ENCODE measurements at regions not wholly inside any gene's neighbourhood (a gene's known extent, or its start where the extent isn't known, plus 50 kb on each side); places are given as distances from the start of the nearest gene placed in this dataset.

GRCh38 chr12:67594888-67595287 is 53.7 kb upstream of the DYRK2 start:
- H3K4me3 ChIP-seq (ENCODE audit: low read depth, low read length, poor library complexity, severe bottlenecking): no peak overlapping the region
- TF ChIP-seq EZH2 (IDR thresholded peaks at IDR 0.05; ENCODE audit: borderline replicate concordance, low read length) (no peak), CTCF (IDR thresholded peaks at IDR 0.05; ENCODE audit: low read length) (no peak)
- no peaks in the 10 kb centered on the region for H3K36me3 ChIP-seq (ENCODE audit: insufficient read depth, low read length)
- H4K20me1 ChIP-seq (ENCODE audit: insufficient read depth, low read length): no peaks in the 10 kb centered on the region
- H2AFZ ChIP-seq (ENCODE audit: low read length): no peak overlapping the region
- no peak overlapping the region for H3K9ac ChIP-seq (ENCODE audit: low read length)
- no peaks in the 10 kb centered on the region for H3F3A ChIP-seq (ENCODE audit: insufficient read depth, low read length)
- no peak overlapping the region for H3K27ac ChIP-seq (ENCODE audit: low read depth, low read length, poor library complexity, severe bottlenecking)
- no peaks in the 10 kb centered on the region for H3K9me2 ChIP-seq (ENCODE audit: low read depth, low read length)
- H3K4me2 ChIP-seq (ENCODE audit: low read length): no peak overlapping the region
- H3K79me2 ChIP-seq (ENCODE audit: insufficient read depth, low read length): no peaks in the 10 kb centered on the region
- H3K27me3 ChIP-seq (ENCODE audit: insufficient read depth, low read length): no peaks in the 10 kb centered on the region
- no peaks in the 10 kb centered on the region for H3K4me1 ChIP-seq (ENCODE audit: insufficient read depth, low read length, severe bottlenecking)
- H3K9me3 ChIP-seq (ENCODE audit: low read length): no peaks in the 10 kb centered on the region

GRCh38 chr12:67595365-67595764 is 53.2 kb upstream of the DYRK2 start:
- no peaks in the 10 kb centered on the region for H3K79me2 ChIP-seq (ENCODE audit: insufficient read depth, low read length)
- no peak for TF ChIP-seq EZH2 (IDR thresholded peaks at IDR 0.05; ENCODE audit: borderline replicate concordance, low read length)
- TF ChIP-seq CTCF (IDR thresholded peaks at IDR 0.05; ENCODE audit: low read length): no peak
- no peak overlapping the region for H3K9ac ChIP-seq (ENCODE audit: low read length)
- no peaks in the 10 kb centered on the region for H3K4me1 ChIP-seq (ENCODE audit: insufficient read depth, low read length, severe bottlenecking)
- no peaks in the 10 kb centered on the region for H4K20me1 ChIP-seq (ENCODE audit: insufficient read depth, low read length)
- H3F3A ChIP-seq (ENCODE audit: insufficient read depth, low read length): no peaks in the 10 kb centered on the region
- no peak overlapping the region for H3K27ac ChIP-seq (ENCODE audit: low read depth, low read length, poor library complexity, severe bottlenecking)
- no peak overlapping the region for H2AFZ ChIP-seq (ENCODE audit: low read length)
- H3K27me3 ChIP-seq (ENCODE audit: insufficient read depth, low read length): no peaks in the 10 kb centered on the region
- H3K9me3 ChIP-seq (ENCODE audit: low read length): no peaks in the 10 kb centered on the region
- no peak overlapping the region for H3K4me3 ChIP-seq (ENCODE audit: low read depth, low read length, poor library complexity, severe bottlenecking)
- H3K36me3 ChIP-seq (ENCODE audit: insufficient read depth, low read length): no peaks in the 10 kb centered on the region
- H3K9me2 ChIP-seq (ENCODE audit: low read depth, low read length): no peaks in the 10 kb centered on the region
- no peak overlapping the region for H3K4me2 ChIP-seq (ENCODE audit: low read length)

GRCh38 chr12:67598598-67598997 is 49.9 kb upstream of the DYRK2 start:
- no peak overlapping the region for H3K4me3 ChIP-seq (ENCODE audit: low read depth, low read length, poor library complexity, severe bottlenecking)
- no peak for TF ChIP-seq CTCF (IDR thresholded peaks at IDR 0.05; ENCODE audit: low read length)
- H3K4me1 ChIP-seq (ENCODE audit: insufficient read depth, low read length, severe bottlenecking): no peaks in the 10 kb centered on the region

More at GRCh38 chr12:67598598-67598997, 49.9 kb upstream of the DYRK2 start:
- Histone ChIP-seq H3K79me2 (ENCODE audit: insufficient read depth, low read length) (no peaks in the 10 kb centered on the region), H3K9me2 (ENCODE audit: low read depth, low read length) (no peaks in the 10 kb centered on the region), H3K9ac (ENCODE audit: low read length) (no peak overlapping the region), H3K27ac (ENCODE audit: low read depth, low read length, poor library complexity, severe bottlenecking) (no peak overlapping the region), H3K36me3 (ENCODE audit: insufficient read depth, low read length) (no peaks in the 10 kb centered on the region), H3K9me3 (ENCODE audit: low read length) (no peaks in the 10 kb centered on the region), H4K20me1 (ENCODE audit: insufficient read depth, low read length) (no peaks in the 10 kb centered on the region), H3F3A (ENCODE audit: insufficient read depth, low read length) (no peaks in the 10 kb centered on the region), H3K4me2 (ENCODE audit: low read length) (no peak overlapping the region), H3K27me3 (ENCODE audit: insufficient read depth, low read length) (no peaks in the 10 kb centered on the region), H2AFZ (ENCODE audit: low read length) (no peak overlapping the region)
